Panc1 (cell line): ENCODE measurements at regions not wholly inside any gene's neighbourhood (a gene's known extent, or its start where the extent isn't known, plus 50 kb on each side); places are given as distances from the start of the nearest gene placed in this dataset.

Source experiments
- ATAC-seq: fragments of 200-7000 bp; cut with Tn5 transposase; 2 replicates; pipeline ENCODE4 v1.9.1; 2020; ENCODE audit warnings: mild to moderate bottlenecking, moderate library complexity
- BruUV-seq: library from RNA; stranded (reverse); fragments of 400-500 nt; replicated peaks from 2 replicates; lab custom pipeline; 2021; lab: Mats Ljungman, UMichigan
- CTCF ChIA-PET: fragments of 300-600 bp; sonication (Branson Sonifier 250); formaldehyde crosslinking; loops from one replicate; lab custom pipeline; 2022; ENCODE audit warnings: antibody characterized with exemption; lab: Charles Lee
- POLR2A ChIA-PET: fragments of 300-600 bp; sonication (Branson Sonifier 250); formaldehyde crosslinking; loops from one replicate; lab custom pipeline; 2022; ENCODE audit warnings: antibody characterized with exemption; lab: Charles Lee
- DNase-seq: peaks from one replicate; pipeline ENCODE4 v3.0.0-alpha.2; 2010; ENCODE audit warnings: low read depth, low spot score
- H3K27ac ChIP-seq: 2 replicates; pipeline ENCODE4 v1.5.1; 2011; ENCODE audit warnings: mild to moderate bottlenecking, low read length, inconsistent platforms
- H3K27me3 ChIP-seq: fragments of 200-500 bp; sonication (Bioruptor generic); 2 replicates; pipeline ENCODE4 v1.6.0; 2014; ENCODE audit warnings: low read length, inconsistent platforms; ENCODE audit not compliant: control insufficient read depth, insufficient read depth
- H3K36me3 ChIP-seq: fragments of 200-500 bp; sonication (Bioruptor generic); 2 replicates; pipeline ENCODE4 v1.5.1; 2014; ENCODE audit warnings: inconsistent platforms, mild to moderate bottlenecking, low read length, moderate library complexity; ENCODE audit not compliant: control insufficient read depth, insufficient read depth
- H3K4me1 ChIP-seq: 2 replicates; pipeline ENCODE4 v1.5.1; 2011; ENCODE audit warnings: inconsistent platforms, mild to moderate bottlenecking, low read length, moderate library complexity; ENCODE audit not compliant: control insufficient read depth, insufficient read depth
- H3K4me3 ChIP-seq, 2 experiments: 2 replicates each; pipeline ENCODE4 v1.5.1; 2011 to 2012; ENCODE audit warnings: low read depth in 2 of 2, low read length in 2 of 2, mild to moderate bottlenecking in 2 of 2, inconsistent platforms in 1 of 2, moderate library complexity in 1 of 2
- H3K9me3 ChIP-seq: fragments of 200-500 bp; sonication (Bioruptor generic); 2 replicates; pipeline ENCODE4 v1.5.1; 2014; ENCODE audit warnings: low read depth, mild to moderate bottlenecking, inconsistent platforms, low read length, moderate library complexity; ENCODE audit not compliant: control insufficient read depth, insufficient read depth
- POLR2AphosphoS5 ChIP-seq: IDR thresholded peaks from 2 replicates; pipeline ENCODE4 v1.6.1; 2012; ENCODE audit warnings: mild to moderate bottlenecking, low read depth, low read length, moderate library complexity
- SIN3A ChIP-seq: IDR thresholded peaks from 2 replicates; pipeline ENCODE4 v1.6.1; 2012; ENCODE audit warnings: low read depth, mild to moderate bottlenecking, low read length, moderate library complexity, borderline replicate concordance; ENCODE audit not compliant: insufficient read depth
- TCF7L2 ChIP-seq: IDR thresholded peaks from 2 replicates; pipeline ENCODE4 v1.6.1; 2011; ENCODE audit warnings: mild to moderate bottlenecking, low read depth, low read length, inconsistent platforms
- in situ Hi-C: cut with HindIII; loops from 2 replicates; pipeline ENCODE4 v1.10.0; 2016; ENCODE audit warnings: low sequenced_read_pairs, low pct_unique_long_range_greater_than_20kb
- intact Hi-C: fragments of 100-400 bp; cut with micrococcal nuclease; formaldehyde crosslinking; loops from one replicate; pipeline ENCODE4 v1.10.0; 2022; ENCODE audit not compliant: unreplicated experiment
- TF ChIP-seq, protein P1 (sequence below): fragments of 450-650 bp; IDR thresholded peaks from 2 replicates; pipeline ENCODE4 v1.5.1; 2017; ENCODE audit warnings: mild to moderate bottlenecking
- TF ChIP-seq, protein P2 (sequence below), 2 experiments: IDR thresholded peaks; 2 replicates each; pipeline ENCODE4 v1.6.1; 2011 to 2012; ENCODE audit warnings: low read depth in 2 of 2, control low read depth in 1 of 2, low read length in 1 of 2, mild to moderate bottlenecking in 1 of 2, moderate library complexity in 1 of 2; ENCODE audit not compliant: insufficient read depth in 1 of 2

DNA sequence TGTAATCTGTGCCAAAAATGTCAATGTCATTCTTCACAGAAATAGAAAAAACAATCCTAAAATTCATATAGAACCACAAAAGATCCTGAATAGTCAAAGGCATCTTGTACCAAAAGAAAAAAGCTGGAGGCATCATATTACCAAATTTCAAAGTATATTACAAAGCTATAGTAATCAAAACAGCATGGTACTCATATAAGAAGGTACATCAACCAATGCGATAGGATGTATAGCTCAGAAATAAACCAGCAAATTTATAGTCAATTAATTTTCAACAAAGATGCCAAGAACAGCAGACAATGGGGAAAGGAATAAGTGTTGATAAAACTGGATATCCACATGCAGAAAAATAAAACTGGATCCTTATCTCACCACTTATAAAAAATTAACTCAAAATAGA lies 150.5 kb upstream of the PRICKLE2 start:
- Histone ChIP-seq H3K4me3 (no peak overlapping the region), H3K36me3 (no peaks in the 10 kb centered on the region), H3K4me1 (no peaks in the 10 kb centered on the region), H3K9me3 (no peaks in the 10 kb centered on the region), H3K27ac (no peak overlapping the region), H3K27me3 (no peaks in the 10 kb centered on the region)
- ATAC-seq (no peak), DNase-seq (no peak)
- in situ Hi-C loops (no loop called here), intact Hi-C loops (no loop called here)
- ChIA-PET POLR2A (no interaction called here), CTCF (no interaction called here)
- TF ChIP-seq, protein P1, sequence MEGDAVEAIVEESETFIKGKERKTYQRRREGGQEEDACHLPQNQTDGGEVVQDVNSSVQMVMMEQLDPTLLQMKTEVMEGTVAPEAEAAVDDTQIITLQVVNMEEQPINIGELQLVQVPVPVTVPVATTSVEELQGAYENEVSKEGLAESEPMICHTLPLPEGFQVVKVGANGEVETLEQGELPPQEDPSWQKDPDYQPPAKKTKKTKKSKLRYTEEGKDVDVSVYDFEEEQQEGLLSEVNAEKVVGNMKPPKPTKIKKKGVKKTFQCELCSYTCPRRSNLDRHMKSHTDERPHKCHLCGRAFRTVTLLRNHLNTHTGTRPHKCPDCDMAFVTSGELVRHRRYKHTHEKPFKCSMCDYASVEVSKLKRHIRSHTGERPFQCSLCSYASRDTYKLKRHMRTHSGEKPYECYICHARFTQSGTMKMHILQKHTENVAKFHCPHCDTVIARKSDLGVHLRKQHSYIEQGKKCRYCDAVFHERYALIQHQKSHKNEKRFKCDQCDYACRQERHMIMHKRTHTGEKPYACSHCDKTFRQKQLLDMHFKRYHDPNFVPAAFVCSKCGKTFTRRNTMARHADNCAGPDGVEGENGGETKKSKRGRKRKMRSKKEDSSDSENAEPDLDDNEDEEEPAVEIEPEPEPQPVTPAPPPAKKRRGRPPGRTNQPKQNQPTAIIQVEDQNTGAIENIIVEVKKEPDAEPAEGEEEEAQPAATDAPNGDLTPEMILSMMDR: no peak
- TF ChIP-seq TCF7L2 (no peak), SIN3A (no peak), POLR2AphosphoS5 (no peak)
- TF ChIP-seq, protein P2, sequence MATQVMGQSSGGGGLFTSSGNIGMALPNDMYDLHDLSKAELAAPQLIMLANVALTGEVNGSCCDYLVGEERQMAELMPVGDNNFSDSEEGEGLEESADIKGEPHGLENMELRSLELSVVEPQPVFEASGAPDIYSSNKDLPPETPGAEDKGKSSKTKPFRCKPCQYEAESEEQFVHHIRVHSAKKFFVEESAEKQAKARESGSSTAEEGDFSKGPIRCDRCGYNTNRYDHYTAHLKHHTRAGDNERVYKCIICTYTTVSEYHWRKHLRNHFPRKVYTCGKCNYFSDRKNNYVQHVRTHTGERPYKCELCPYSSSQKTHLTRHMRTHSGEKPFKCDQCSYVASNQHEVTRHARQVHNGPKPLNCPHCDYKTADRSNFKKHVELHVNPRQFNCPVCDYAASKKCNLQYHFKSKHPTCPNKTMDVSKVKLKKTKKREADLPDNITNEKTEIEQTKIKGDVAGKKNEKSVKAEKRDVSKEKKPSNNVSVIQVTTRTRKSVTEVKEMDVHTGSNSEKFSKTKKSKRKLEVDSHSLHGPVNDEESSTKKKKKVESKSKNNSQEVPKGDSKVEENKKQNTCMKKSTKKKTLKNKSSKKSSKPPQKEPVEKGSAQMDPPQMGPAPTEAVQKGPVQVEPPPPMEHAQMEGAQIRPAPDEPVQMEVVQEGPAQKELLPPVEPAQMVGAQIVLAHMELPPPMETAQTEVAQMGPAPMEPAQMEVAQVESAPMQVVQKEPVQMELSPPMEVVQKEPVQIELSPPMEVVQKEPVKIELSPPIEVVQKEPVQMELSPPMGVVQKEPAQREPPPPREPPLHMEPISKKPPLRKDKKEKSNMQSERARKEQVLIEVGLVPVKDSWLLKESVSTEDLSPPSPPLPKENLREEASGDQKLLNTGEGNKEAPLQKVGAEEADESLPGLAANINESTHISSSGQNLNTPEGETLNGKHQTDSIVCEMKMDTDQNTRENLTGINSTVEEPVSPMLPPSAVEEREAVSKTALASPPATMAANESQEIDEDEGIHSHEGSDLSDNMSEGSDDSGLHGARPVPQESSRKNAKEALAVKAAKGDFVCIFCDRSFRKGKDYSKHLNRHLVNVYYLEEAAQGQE (IDR thresholded peaks at IDR 0.05; ENCODE audit: insufficient read depth in 1 of 2, low read depth in 2 of 2, low read length in 1 of 2): no peak
- no TSS peak for BruUV-seq

DNA sequence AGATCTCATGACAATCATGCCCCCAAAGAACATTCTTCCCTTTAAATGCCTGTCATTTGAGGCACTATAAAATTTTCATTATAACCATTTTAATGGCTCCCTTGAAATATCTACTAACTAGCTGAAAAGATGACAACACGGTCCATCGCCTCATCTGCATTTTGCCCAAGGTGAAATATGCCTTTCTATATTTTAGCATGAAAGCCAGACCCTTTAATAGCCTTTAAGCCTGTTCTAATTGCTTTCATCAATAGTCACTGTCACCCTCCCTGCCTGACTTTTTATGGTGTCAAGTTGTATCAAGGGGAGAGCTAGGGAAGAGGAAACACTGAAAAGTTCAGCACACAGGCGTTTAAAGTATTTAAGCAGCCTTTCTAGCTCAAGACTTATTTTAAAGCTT lies 144.1 kb upstream of the PRICKLE2 start:
- no peaks in the 10 kb centered on the region for H3K9me3 ChIP-seq
- no peaks in the 10 kb centered on the region for H3K27me3 ChIP-seq
- H3K4me1 ChIP-seq: no peaks in the 10 kb centered on the region
- TF ChIP-seq TCF7L2: no peak
- TF ChIP-seq, protein P2 (IDR thresholded peaks at IDR 0.05; ENCODE audit: insufficient read depth in 1 of 2, low read depth in 2 of 2, low read length in 1 of 2): no peak
- no peak for TF ChIP-seq SIN3A
- TF ChIP-seq, protein P1: no peak
- TF ChIP-seq POLR2AphosphoS5: no peak
- DNase-seq: no peak
- H3K36me3 ChIP-seq: no peaks in the 10 kb centered on the region
- ChIA-PET CTCF (no interaction called here), POLR2A (no interaction called here)
- in situ Hi-C loops (no loop called here), intact Hi-C loops (no loop called here)
- no TSS peak for BruUV-seq
- ATAC-seq: no peak
- no peak overlapping the region for H3K4me3 ChIP-seq
- H3K27ac ChIP-seq: no peak overlapping the region
